Stimulated activated memory B cell treated with anti-CD40 and anti-IgM and Interleukin-4, amounts not matched to agents 10 μg/mL and 1 μg/mL and 100 μg/mL, for 72 hours (primary cell): ENCODE measurements at regions not wholly inside any gene's neighbourhood (a gene's known extent, or its start where the extent isn't known, plus 50 kb on each side); places are given as distances from the start of the nearest gene placed in this dataset.

Experiments
- ATAC-seq: fragments of 150-1000 bp; cut with Tn5 transposase; 2 replicates; pipeline ENCODE4 v1.10.0; 2021
- H3K27ac Mint-ChIP-seq: one replicate; pipeline ENCODE4 v1.8.0; 2022; ENCODE audit warnings: mild to moderate bottlenecking, mixed read lengths
- H3K27me3 Mint-ChIP-seq: one replicate; pipeline ENCODE4 v1.8.0; 2022; ENCODE audit warnings: mixed read lengths
- H3K36me3 Mint-ChIP-seq: one replicate; pipeline ENCODE4 v1.8.0; 2022; ENCODE audit warnings: mixed read lengths
- H3K4me1 Mint-ChIP-seq: one replicate; pipeline ENCODE4 v1.8.0; 2022; ENCODE audit warnings: mixed read lengths
- H3K4me3 Mint-ChIP-seq: one replicate; pipeline ENCODE4 v1.8.0; 2022; ENCODE audit warnings: mild to moderate bottlenecking, moderate library complexity, mixed read lengths
- H3K9me3 Mint-ChIP-seq: one replicate; pipeline ENCODE4 v1.8.0; 2022; ENCODE audit warnings: mixed read lengths

GRCh38 chr12:107283652-107284051 lies 190.3 kb upstream of the CRY1 start:
- ATAC-seq, result no peak
- H3K9me3 Mint-ChIP-seq, result peaks cover 6% of the 10 kb centered on the region
- no peaks in the 10 kb centered on the region for H3K4me1 Mint-ChIP-seq
- H3K4me3 Mint-ChIP-seq, result no peak overlapping the region
- no peaks in the 10 kb centered on the region for H3K27me3 Mint-ChIP-seq
- no peaks in the 10 kb centered on the region for H3K36me3 Mint-ChIP-seq
- H3K27ac Mint-ChIP-seq, result no peak overlapping the region

- H3K27ac Mint-ChIP-seq, result no peak overlapping the region
These were observed 191.3 kb upstream of the CRY1 start for GRCh38 chr12:107284692-107285091.

GRCh38 chr12:107287436-107288413 lies 194.4 kb upstream of the CRY1 start:
- H3K27me3 Mint-ChIP-seq, result peaks cover 5% of the 10 kb centered on the region
- no peaks in the 10 kb centered on the region for H3K36me3 Mint-ChIP-seq
- ATAC-seq, result no peak
- H3K4me1 Mint-ChIP-seq, result no peaks in the 10 kb centered on the region
- peaks cover 6% of the 10 kb centered on the region for H3K9me3 Mint-ChIP-seq
- H3K4me3 Mint-ChIP-seq, result no peak overlapping the region
- no peak overlapping the region for H3K27ac Mint-ChIP-seq

More at GRCh38 chr12:107284692-107285091, 191.3 kb upstream of the CRY1 start:
- Mint-ChIP-seq H3K9me3 (peaks cover 6% of the 10 kb centered on the region), H3K27me3 (no peaks in the 10 kb centered on the region), H3K36me3 (no peaks in the 10 kb centered on the region), H3K4me3 (no peak overlapping the region), H3K4me1 (no peaks in the 10 kb centered on the region)
- no peak for ATAC-seq

- H3K27me3 Mint-ChIP-seq, result peaks cover 5% of the 10 kb centered on the region
- H3K27ac Mint-ChIP-seq, result no peak overlapping the region
- ATAC-seq, result no peak
- H3K4me3 Mint-ChIP-seq, result no peak overlapping the region
- H3K4me1 Mint-ChIP-seq, result no peaks in the 10 kb centered on the region
- H3K36me3 Mint-ChIP-seq, result no peaks in the 10 kb centered on the region
- peaks cover 1% of the 10 kb centered on the region for H3K9me3 Mint-ChIP-seq
These were observed 195.2 kb upstream of the CRY1 start for GRCh38 chr12:107288414-107289127.

- ATAC-seq, result no peak
- no peak overlapping the region for H3K27ac Mint-ChIP-seq
- H3K4me3 Mint-ChIP-seq, result no peak overlapping the region
- H3K36me3 Mint-ChIP-seq, result no peaks in the 10 kb centered on the region
- H3K27me3 Mint-ChIP-seq, result peaks cover 5% of the 10 kb centered on the region
- H3K4me1 Mint-ChIP-seq, result no peaks in the 10 kb centered on the region
- no peaks in the 10 kb centered on the region for H3K9me3 Mint-ChIP-seq
These were observed 197.7 kb upstream of the CRY1 start for GRCh38 chr12:107291018-107291417.

- no peak for ATAC-seq
- Mint-ChIP-seq H3K4me3 (no peak overlapping the region), H3K27ac (no peak overlapping the region), H3K27me3 (no peaks in the 10 kb centered on the region), H3K4me1 (no peaks in the 10 kb centered on the region), H3K36me3 (no peaks in the 10 kb centered on the region), H3K9me3 (peaks cover 4% of the 10 kb centered on the region)
These were observed 203.3 kb upstream of the CRY1 start for GRCh38 chr12:107296681-107297089.

GRCh38 chr12:107302649-107303341 lies 209.4 kb upstream of the CRY1 start:
- Mint-ChIP-seq H3K9me3 (no peaks in the 10 kb centered on the region), H3K27ac (no peak overlapping the region), H3K27me3 (peaks cover 1% of the 10 kb centered on the region), H3K4me3 (no peak overlapping the region), H3K36me3 (no peaks in the 10 kb centered on the region), H3K4me1 (no peaks in the 10 kb centered on the region)
- peak; percentile 45 for ATAC-seq

- H3K27ac Mint-ChIP-seq, result no peak overlapping the region
- no peak for ATAC-seq
- H3K4me3 Mint-ChIP-seq, result no peak overlapping the region
- peaks cover 2% of the 10 kb centered on the region for H3K9me3 Mint-ChIP-seq
- no peaks in the 10 kb centered on the region for H3K36me3 Mint-ChIP-seq
- peaks cover 22% of the 10 kb centered on the region for H3K27me3 Mint-ChIP-seq
- no peaks in the 10 kb centered on the region for H3K4me1 Mint-ChIP-seq
These were observed 211.5 kb upstream of the CRY1 start for GRCh38 chr12:107304588-107305532.

- H3K27ac Mint-ChIP-seq, result no peak overlapping the region
- H3K4me3 Mint-ChIP-seq, result no peak overlapping the region
- no peaks in the 10 kb centered on the region for H3K4me1 Mint-ChIP-seq
- ATAC-seq, result no peak
- no peaks in the 10 kb centered on the region for H3K36me3 Mint-ChIP-seq
- peaks cover 23% of the 10 kb centered on the region for H3K27me3 Mint-ChIP-seq
- H3K9me3 Mint-ChIP-seq, result peaks cover 2% of the 10 kb centered on the region
These were observed 212.9 kb upstream of the CRY1 start for GRCh38 chr12:107306141-107306659.

- no peak overlapping the region for H3K27ac Mint-ChIP-seq
- peaks cover 6% of the 10 kb centered on the region for H3K4me1 Mint-ChIP-seq
- ATAC-seq, result no peak
- H3K36me3 Mint-ChIP-seq, result no peaks in the 10 kb centered on the region
- H3K27me3 Mint-ChIP-seq, result peaks cover 34% of the 10 kb centered on the region
- no peak overlapping the region for H3K4me3 Mint-ChIP-seq
- H3K9me3 Mint-ChIP-seq, result peaks cover 2% of the 10 kb centered on the region
These were observed 215.0 kb upstream of the CRY1 start for GRCh38 chr12:107308310-107308709.

GRCh38 chr12:107309020-107309419 lies 215.7 kb upstream of the CRY1 start:
- H3K27ac Mint-ChIP-seq, result no peak overlapping the region
- no peak for ATAC-seq
- peaks cover 41% of the 10 kb centered on the region for H3K27me3 Mint-ChIP-seq
- no peak overlapping the region for H3K4me3 Mint-ChIP-seq
- H3K36me3 Mint-ChIP-seq, result no peaks in the 10 kb centered on the region
- peaks cover 6% of the 10 kb centered on the region for H3K4me1 Mint-ChIP-seq
- H3K9me3 Mint-ChIP-seq, result peaks cover 5% of the 10 kb centered on the region

- H3K27me3 Mint-ChIP-seq, result peaks cover 57% of the 10 kb centered on the region
These were observed 217.3 kb upstream of the CRY1 start for GRCh38 chr12:107310621-107311020.

GRCh38 chr12:107311682-107312081 lies 218.3 kb upstream of the CRY1 start:
- H3K4me1 Mint-ChIP-seq, result peaks cover 6% of the 10 kb centered on the region
- no peak overlapping the region for H3K4me3 Mint-ChIP-seq
- ATAC-seq, result no peak
- no peaks in the 10 kb centered on the region for H3K36me3 Mint-ChIP-seq
- peaks cover 67% of the 10 kb centered on the region for H3K27me3 Mint-ChIP-seq
- peaks cover 5% of the 10 kb centered on the region for H3K9me3 Mint-ChIP-seq
- H3K27ac Mint-ChIP-seq, result no peak overlapping the region

More at GRCh38 chr12:107310621-107311020, 217.3 kb upstream of the CRY1 start:
- peaks cover 5% of the 10 kb centered on the region for H3K9me3 Mint-ChIP-seq
- H3K4me3 Mint-ChIP-seq, result no peak overlapping the region
- no peaks in the 10 kb centered on the region for H3K36me3 Mint-ChIP-seq
- H3K27ac Mint-ChIP-seq, result no peak overlapping the region
- H3K4me1 Mint-ChIP-seq, result peaks cover 6% of the 10 kb centered on the region
- ATAC-seq, result no peak
